DND-41 (cell line): ENCODE measurements at regions not wholly inside any gene's neighbourhood (a gene's known extent, or its start where the extent isn't known, plus 50 kb on each side); places are given as distances from the start of the nearest gene placed in this dataset.

Experiments
- CTCF ChIP-seq: IDR thresholded peaks from 2 replicates; pipeline ENCODE4 v1.5.1; 2012; ENCODE audit warnings: borderline replicate concordance, low read length, moderate library complexity, mild to moderate bottlenecking; ENCODE audit not compliant: poor library complexity, severe bottlenecking; ENCODE audit errors: extremely low read depth
- EZH2 ChIP-seq: IDR thresholded peaks from 3 replicates; pipeline ENCODE4 v1.6.1; 2012; ENCODE audit warnings: borderline replicate concordance, low read depth, mild to moderate bottlenecking, moderate library complexity, low read length, inconsistent platforms; ENCODE audit not compliant: severe bottlenecking

GRCh38 chr5:56532466-56532865 lies 282.9 kb upstream of the MAP3K1 start:
- no peak for TF ChIP-seq CTCF
- no peak for TF ChIP-seq EZH2
